NB4 (cell line): ENCODE measurements at regions not wholly inside any gene's neighbourhood (a gene's known extent, or its start where the extent isn't known, plus 50 kb on each side); places are given as distances from the start of the nearest gene placed in this dataset.

Experiments used
- POLR2A ChIP-seq: IDR thresholded peaks from 2 replicates; pipeline ENCODE4 v1.6.1; 2011; ENCODE audit warnings: mild to moderate bottlenecking; ENCODE audit not compliant: insufficient read length; ENCODE audit errors: extremely low read depth
- TF ChIP-seq, protein P1 (sequence below): IDR thresholded peaks from one replicate; pipeline ENCODE4 v1.5.1; 2012; ENCODE audit warnings: low read depth, low read length

GRCh38 chr11:119531623-119532022, 108.7 kb upstream of the THY1 start:
- TF ChIP-seq, protein P1, sequence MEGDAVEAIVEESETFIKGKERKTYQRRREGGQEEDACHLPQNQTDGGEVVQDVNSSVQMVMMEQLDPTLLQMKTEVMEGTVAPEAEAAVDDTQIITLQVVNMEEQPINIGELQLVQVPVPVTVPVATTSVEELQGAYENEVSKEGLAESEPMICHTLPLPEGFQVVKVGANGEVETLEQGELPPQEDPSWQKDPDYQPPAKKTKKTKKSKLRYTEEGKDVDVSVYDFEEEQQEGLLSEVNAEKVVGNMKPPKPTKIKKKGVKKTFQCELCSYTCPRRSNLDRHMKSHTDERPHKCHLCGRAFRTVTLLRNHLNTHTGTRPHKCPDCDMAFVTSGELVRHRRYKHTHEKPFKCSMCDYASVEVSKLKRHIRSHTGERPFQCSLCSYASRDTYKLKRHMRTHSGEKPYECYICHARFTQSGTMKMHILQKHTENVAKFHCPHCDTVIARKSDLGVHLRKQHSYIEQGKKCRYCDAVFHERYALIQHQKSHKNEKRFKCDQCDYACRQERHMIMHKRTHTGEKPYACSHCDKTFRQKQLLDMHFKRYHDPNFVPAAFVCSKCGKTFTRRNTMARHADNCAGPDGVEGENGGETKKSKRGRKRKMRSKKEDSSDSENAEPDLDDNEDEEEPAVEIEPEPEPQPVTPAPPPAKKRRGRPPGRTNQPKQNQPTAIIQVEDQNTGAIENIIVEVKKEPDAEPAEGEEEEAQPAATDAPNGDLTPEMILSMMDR, result no peak
- no peak for TF ChIP-seq POLR2A
